Upper lobe of right lung (tissue), 1 donor: ENCODE measurements at regions not wholly inside any gene's neighbourhood (a gene's known extent, or its start where the extent isn't known, plus 50 kb on each side); places are given as distances from the start of the nearest gene placed in this dataset.
"Not testable (repeated sequence)": the region's sequence is repeated elsewhere in the genome, so short reads cannot be mapped to it uniquely, and the experiment has no call there.

Experiments
- ATAC-seq: fragments of 200-7000 bp; cut with Tn5 transposase; one replicate; pipeline ENCODE4 v1.9.1; 2020; ENCODE audit warnings: mild to moderate bottlenecking, moderate library complexity
- DNase-seq: peaks from one replicate; pipeline ENCODE4 v3.0.0-alpha.2; 2020
- H3K27ac ChIP-seq: fragments of 200-600 bp; one replicate; pipeline ENCODE4 v1.8.0; 2022
- H3K27me3 ChIP-seq: fragments of 200-600 bp; one replicate; pipeline ENCODE4 v1.8.0; 2022; ENCODE audit warnings: mild to moderate bottlenecking
- H3K36me3 ChIP-seq: fragments of 200-600 bp; one replicate; pipeline ENCODE4 v1.8.0; 2022
- H3K4me1 ChIP-seq: fragments of 200-600 bp; one replicate; pipeline ENCODE4 v1.8.0; 2022
- H3K4me3 ChIP-seq: fragments of 200-600 bp; one replicate; pipeline ENCODE4 v1.8.0; 2022; ENCODE audit warnings: mild to moderate bottlenecking
- H3K9me3 ChIP-seq: fragments of 200-600 bp; one replicate; pipeline ENCODE4 v1.8.0; 2022
- CTCF ChIP-seq: fragments of 200-600 bp; IDR thresholded peaks from one replicate; pipeline ENCODE4 v1.8.0; 2022; ENCODE audit warnings: antibody characterized with exemption
- intact Hi-C: fragments of 100-400 bp; cut with DNase I; formaldehyde crosslinking; loops from one replicate; pipeline ENCODE4 v1.11.0; 2022
- donor health status: DM: no; HTN: yes; CAD: no; lungs with severe emphysema.

GRCh38 chr14:41423503-41423902 lies 183.2 kb upstream of the LRFN5 start:
- no peak overlapping the region for H3K4me3 ChIP-seq
- no peak overlapping the region for H3K27ac ChIP-seq
- intact Hi-C loops, result no loop called here
- no peak for ATAC-seq
- H3K27me3 ChIP-seq, result no peaks in the 10 kb centered on the region
- H3K36me3 ChIP-seq, result no peaks in the 10 kb centered on the region
- no peak for DNase-seq
- TF ChIP-seq CTCF, result no peak
- H3K9me3 ChIP-seq, result no peaks in the 10 kb centered on the region
- H3K4me1 ChIP-seq, result no peaks in the 10 kb centered on the region

GRCh38 chr14:41421308-41421707 lies 185.4 kb upstream of the LRFN5 start:
- ATAC-seq, H3K27me3 ChIP-seq, intact Hi-C loops, H3K27ac ChIP-seq, H3K4me3 ChIP-seq, H3K36me3 ChIP-seq, H3K9me3 ChIP-seq, H3K4me1 ChIP-seq, DNase-seq: not testable (repeated sequence)

- no peak for DNase-seq
Observed at GRCh38 chr14:41419709-41420108, 187.0 kb upstream of the LRFN5 start.

GRCh38 chr14:41418851-41419250 lies 187.8 kb upstream of the LRFN5 start:
- Histone ChIP-seq H3K27ac (no peak overlapping the region), H3K4me3 (no peak overlapping the region), H3K36me3 (no peaks in the 10 kb centered on the region), H3K4me1 (no peaks in the 10 kb centered on the region), H3K27me3 (no peaks in the 10 kb centered on the region), H3K9me3 (no peaks in the 10 kb centered on the region)
- DNase-seq (no peak), ATAC-seq (no peak)
- intact Hi-C loops, result no loop called here
- no peak for TF ChIP-seq CTCF

More at GRCh38 chr14:41419709-41420108, 187.0 kb upstream of the LRFN5 start:
- ATAC-seq, result no peak
- TF ChIP-seq CTCF, result no peak
- intact Hi-C loops, result no loop called here
- no peaks in the 10 kb centered on the region for H3K36me3 ChIP-seq
- no peak overlapping the region for H3K4me3 ChIP-seq
- no peak overlapping the region for H3K27ac ChIP-seq
- H3K9me3 ChIP-seq, result no peaks in the 10 kb centered on the region
- H3K4me1 ChIP-seq, result no peaks in the 10 kb centered on the region
- no peaks in the 10 kb centered on the region for H3K27me3 ChIP-seq

GRCh38 chr14:41409806-41410205 lies 196.9 kb upstream of the LRFN5 start:
- DNase-seq, result no peak
- no peak overlapping the region for H3K27ac ChIP-seq
- no peak for ATAC-seq
- H3K27me3 ChIP-seq, result no peaks in the 10 kb centered on the region
- TF ChIP-seq CTCF, result no peak
- no peaks in the 10 kb centered on the region for H3K9me3 ChIP-seq
- H3K36me3 ChIP-seq, result no peaks in the 10 kb centered on the region
- no peak overlapping the region for H3K4me3 ChIP-seq
- intact Hi-C loops, result no loop called here
- no peaks in the 10 kb centered on the region for H3K4me1 ChIP-seq

GRCh38 chr14:41404126-41404525 lies 202.6 kb upstream of the LRFN5 start:
- H3K36me3 ChIP-seq, result no peaks in the 10 kb centered on the region
- TF ChIP-seq CTCF, result no peak
- intact Hi-C loops, result no loop called here
- no peaks in the 10 kb centered on the region for H3K27me3 ChIP-seq
- H3K4me1 ChIP-seq, result no peaks in the 10 kb centered on the region
- no peak overlapping the region for H3K27ac ChIP-seq
- H3K4me3 ChIP-seq, result no peak overlapping the region
- DNase-seq (no peak), ATAC-seq (no peak)
- no peaks in the 10 kb centered on the region for H3K9me3 ChIP-seq
